HuH-7.5 (cell line): ENCODE measurements at regions not wholly inside any gene's neighbourhood (a gene's known extent, or its start where the extent isn't known, plus 50 kb on each side); places are given as distances from the start of the nearest gene placed in this dataset.

Experiments used
- DNase-seq: peaks from one replicate; pipeline ENCODE4 v3.0.0; 2011; ENCODE audit warnings: low spot score

- no peak for DNase-seq
Measured at GRCh38 chr9:14395317-14396082, 81.6 kb upstream of the NFIB start.

- no peak for DNase-seq
Measured at GRCh38 chr9:14393418-14393817, 79.5 kb upstream of the NFIB start.

GRCh38 chr9:14391620-14392019 lies 77.7 kb upstream of the NFIB start:
- no peak for DNase-seq

- no peak for DNase-seq
Measured at GRCh38 chr9:14389657-14390056, 75.7 kb upstream of the NFIB start.

DNA sequence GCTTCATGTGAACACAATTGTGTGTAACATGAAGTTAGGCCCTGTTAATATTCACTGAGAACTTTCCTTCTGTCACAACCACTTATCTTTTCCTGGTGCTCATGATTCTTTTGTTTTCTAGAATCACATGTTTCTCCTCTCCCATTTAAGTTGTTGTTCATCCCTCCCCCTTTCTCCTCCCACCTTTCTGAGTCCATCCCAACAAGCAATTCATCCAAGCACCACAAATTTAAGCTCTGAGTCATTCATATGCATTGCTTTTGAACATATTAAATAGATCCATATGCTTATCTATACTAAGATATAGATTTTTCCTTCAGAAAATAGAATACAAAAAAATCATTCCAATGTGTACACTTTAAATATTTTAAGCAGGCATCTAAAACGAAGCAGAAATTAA lies 75.2 kb upstream of the NFIB start:
- DNase-seq: no peak

GRCh38 chr9:14383773-14384172 lies 69.8 kb upstream of the NFIB start:
- DNase-seq: no peak

GRCh38 chr9:14383294-14383693 lies 69.4 kb upstream of the NFIB start:
- no peak for DNase-seq

GRCh38 chr9:14380061-14380836 lies 66.3 kb upstream of the NFIB start:
- no peak for DNase-seq

- no peak for DNase-seq
Measured at GRCh38 chr9:14379280-14379679, 65.3 kb upstream of the NFIB start.

- DNase-seq: no peak
Measured at GRCh38 chr9:14373706-14374105, 59.8 kb upstream of the NFIB start.

DNA sequence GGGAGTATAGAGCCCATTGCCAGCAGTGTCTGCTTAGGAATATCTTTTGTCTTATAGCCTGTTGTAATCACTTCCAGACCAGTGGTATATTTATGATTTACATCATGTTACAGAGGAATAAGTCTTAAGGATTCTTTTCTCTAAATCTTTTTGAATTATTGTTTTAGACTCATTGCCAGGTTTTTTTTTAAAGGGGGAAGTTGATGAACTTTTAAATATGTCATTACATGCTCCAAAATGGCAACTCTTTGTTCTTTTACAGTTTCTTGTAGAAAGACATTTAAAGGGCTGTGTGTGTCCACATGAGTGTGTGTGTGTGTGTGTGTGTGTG lies 59.4 kb upstream of the NFIB start:
- no peak for DNase-seq

DNA sequence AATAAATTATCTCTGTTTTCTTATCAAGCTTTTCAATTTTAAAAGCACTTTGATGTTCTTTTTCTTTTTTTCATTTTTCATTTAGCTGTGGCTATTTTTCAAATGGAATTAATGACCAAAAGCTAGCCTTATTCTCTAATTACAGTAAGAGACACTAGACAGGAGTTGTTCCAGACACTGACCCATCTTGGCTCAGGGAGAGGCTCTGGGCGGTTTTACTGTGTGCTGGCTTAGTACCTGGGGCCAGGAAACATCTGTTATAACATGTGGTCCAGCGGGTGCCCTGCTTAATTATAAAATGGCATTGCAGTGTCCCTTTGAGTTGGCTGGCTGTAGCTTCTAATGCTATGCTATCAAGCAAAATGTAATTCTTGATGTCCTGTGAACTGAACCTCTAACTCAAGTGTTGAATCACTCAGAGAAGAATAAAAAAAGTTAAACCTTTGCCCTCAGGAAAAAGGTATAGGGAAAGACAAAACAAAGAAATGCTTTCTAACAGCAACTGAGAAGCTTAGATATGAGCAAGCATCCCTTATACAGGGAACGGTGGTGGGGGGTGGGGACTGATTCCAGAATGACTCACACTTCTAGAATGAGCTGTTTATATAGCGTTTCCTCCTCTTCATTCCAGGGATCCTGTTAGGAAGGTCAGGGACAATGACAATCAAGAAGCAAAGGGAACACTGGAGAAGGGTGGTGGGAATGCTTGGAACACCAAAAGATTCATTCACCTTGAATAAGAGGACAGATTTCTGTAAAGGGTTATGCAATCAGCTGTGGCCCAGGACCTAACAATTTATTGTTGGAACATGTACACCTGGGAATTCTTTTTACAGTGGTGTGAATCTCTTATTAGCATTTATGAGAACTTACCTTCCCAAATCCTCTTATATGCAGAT lies 58.7 kb upstream of the NFIB start:
- no peak for DNase-seq

DNA sequence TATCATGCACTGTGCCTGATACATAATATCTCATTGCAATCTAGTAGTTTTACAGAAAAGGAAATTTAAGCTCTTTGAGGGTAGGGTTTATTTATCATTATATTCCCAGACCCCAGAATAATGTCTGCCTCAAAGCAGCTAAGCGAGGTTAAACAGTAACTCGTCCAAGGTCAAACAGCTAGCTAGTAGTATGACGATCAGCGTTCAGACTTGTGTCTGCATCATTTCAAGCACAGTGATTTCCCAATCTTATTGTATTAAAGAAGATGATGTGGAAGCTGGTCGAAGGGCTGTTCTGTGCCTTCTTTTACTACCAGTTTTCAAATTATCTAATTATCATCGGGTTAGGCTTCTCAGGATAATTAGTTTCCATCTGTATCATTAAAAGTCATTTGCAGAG lies 55.1 kb upstream of the NFIB start:
- DNase-seq: no peak

DNA sequence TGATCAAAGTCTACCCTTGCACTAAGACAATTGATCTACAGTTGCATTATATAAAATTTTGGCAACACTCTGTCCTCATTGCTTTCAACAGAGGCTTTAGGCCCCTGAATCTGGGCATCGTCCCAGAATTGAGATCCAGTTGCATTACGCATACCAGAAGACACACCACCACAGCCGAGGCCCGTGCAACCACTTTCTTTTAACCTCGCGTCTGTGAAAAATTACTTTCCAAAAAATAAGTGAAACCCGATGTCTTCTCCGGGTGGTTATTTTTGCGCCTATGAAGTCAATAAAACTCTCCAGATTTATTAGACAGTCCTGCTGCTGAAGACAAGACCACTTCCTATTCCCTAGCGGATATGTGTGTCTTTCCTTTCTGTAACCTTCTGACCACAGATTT lies 52.1 kb upstream of the NFIB start:
- no peak for DNase-seq

DNA sequence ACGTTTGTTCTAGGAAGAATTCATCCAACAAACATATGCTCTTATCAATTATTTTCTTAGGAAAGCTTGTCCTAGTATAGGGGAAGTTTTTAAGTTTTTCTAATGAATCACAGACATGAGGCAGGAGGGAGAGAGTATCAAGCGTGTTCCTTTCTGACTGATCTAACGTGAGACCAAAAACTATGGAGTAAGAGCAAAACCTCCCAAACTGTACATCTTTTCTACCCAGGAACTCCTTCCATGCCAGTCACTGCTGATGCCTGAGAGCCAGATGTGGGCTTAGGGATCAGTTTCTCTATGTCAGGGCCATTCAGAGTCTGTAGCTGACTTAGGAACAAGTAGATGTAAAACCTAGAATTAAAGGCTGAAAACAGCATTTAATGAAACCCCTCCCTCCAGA lies 51.7 kb upstream of the NFIB start:
- no peak for DNase-seq
